Mesothelial cell of epicardium (in vitro differentiated cells): ENCODE measurements at regions not wholly inside any gene's neighbourhood (a gene's known extent, or its start where the extent isn't known, plus 50 kb on each side); places are given as distances from the start of the nearest gene placed in this dataset.

Source experiments
- DNase-seq, 2 experiments: peaks; one replicate each; pipeline ENCODE4 v3.0.0; 2021; ENCODE audit warnings: low spot score in 2 of 2; ENCODE audit not compliant: unreplicated experiment in 2 of 2
- H3K27ac Mint-ChIP-seq: 2 replicates; pipeline ENCODE4 v1.8.0; 2021; ENCODE audit warnings: mixed read lengths
- H3K27me3 Mint-ChIP-seq: 2 replicates; pipeline ENCODE4 v1.8.0; 2021; ENCODE audit warnings: low read depth, mixed read lengths
- H3K36me3 Mint-ChIP-seq: 2 replicates; pipeline ENCODE4 v1.8.0; 2021; ENCODE audit warnings: mixed read lengths
- H3K4me1 Mint-ChIP-seq: 2 replicates; pipeline ENCODE4 v1.8.0; 2021; ENCODE audit warnings: mixed read lengths
- H3K4me3 Mint-ChIP-seq: 2 replicates; pipeline ENCODE4 v1.8.0; 2021; ENCODE audit warnings: mild to moderate bottlenecking, moderate library complexity, mixed read lengths
- H3K9me3 Mint-ChIP-seq: 2 replicates; pipeline ENCODE4 v1.8.0; 2021; ENCODE audit warnings: mixed read lengths
- CTCF ChIP-seq: fragments of 200-600 bp; sonication (generic); IDR thresholded peaks from one replicate; pipeline ENCODE4 v1.5.0; 2021; ENCODE audit warnings: antibody characterized with exemption; ENCODE audit not compliant: unreplicated experiment

- Mint-ChIP-seq H3K27ac (no peak overlapping the region), H3K36me3 (no peaks in the 10 kb centered on the region), H3K27me3 (no peaks in the 10 kb centered on the region), H3K4me1 (peaks cover 11% of the 10 kb centered on the region), H3K4me3 (no peak overlapping the region), H3K9me3 (peaks cover 4% of the 10 kb centered on the region)
- DNase-seq: no peak
- TF ChIP-seq CTCF: no peak
These were observed 87.5 kb upstream of the TLE1 start for GRCh38 chr9:81776834-81777233.

GRCh38 chr9:81777482-81777881 is 88.1 kb upstream of the TLE1 start:
- TF ChIP-seq CTCF: no peak
- Mint-ChIP-seq H3K9me3 (peaks cover 4% of the 10 kb centered on the region), H3K27me3 (no peaks in the 10 kb centered on the region), H3K4me1 (peaks cover 11% of the 10 kb centered on the region), H3K36me3 (no peaks in the 10 kb centered on the region), H3K27ac (no peak overlapping the region), H3K4me3 (no peak overlapping the region)
- DNase-seq: no peak

- DNase-seq: no peak
- no peak overlapping the region for H3K27ac Mint-ChIP-seq
- H3K4me3 Mint-ChIP-seq: no peak overlapping the region
- TF ChIP-seq CTCF: no peak
- peaks cover 2% of the 10 kb centered on the region for H3K4me1 Mint-ChIP-seq
- no peaks in the 10 kb centered on the region for H3K27me3 Mint-ChIP-seq
- no peaks in the 10 kb centered on the region for H3K9me3 Mint-ChIP-seq
- H3K36me3 Mint-ChIP-seq: no peaks in the 10 kb centered on the region
These were observed 93.1 kb upstream of the TLE1 start for GRCh38 chr9:81782313-81782995.

GRCh38 chr9:81787747-81788632 is 98.6 kb upstream of the TLE1 start:
- Mint-ChIP-seq H3K4me1 (peaks cover 9% of the 10 kb centered on the region), H3K36me3 (no peaks in the 10 kb centered on the region), H3K27me3 (no peaks in the 10 kb centered on the region), H3K4me3 (no peak overlapping the region), H3K9me3 (no peaks in the 10 kb centered on the region), H3K27ac (peak overlapping the region; percentile 80)
- no peak for DNase-seq
- no peak for TF ChIP-seq CTCF

GRCh38 chr9:81789721-81790120 is 100.4 kb upstream of the TLE1 start:
- Mint-ChIP-seq H3K4me3 (no peak overlapping the region), H3K27ac (no peak overlapping the region), H3K9me3 (no peaks in the 10 kb centered on the region), H3K27me3 (no peaks in the 10 kb centered on the region), H3K36me3 (no peaks in the 10 kb centered on the region), H3K4me1 (peaks cover 9% of the 10 kb centered on the region)
- TF ChIP-seq CTCF: no peak
- no peak for DNase-seq
